ENCODE measurements at regions not wholly inside any gene's neighbourhood (a gene's known extent, or its start where the extent isn't known, plus 50 kb on each side); places are given as distances from the start of the nearest gene placed in this dataset.

- no peak for TF ChIP-seq HMGXB3 (CRISPR knock-in tag; IDR thresholded peaks at IDR 0.05; ENCODE audit: borderline replicate concordance)
- TF ChIP-seq, protein P1, sequence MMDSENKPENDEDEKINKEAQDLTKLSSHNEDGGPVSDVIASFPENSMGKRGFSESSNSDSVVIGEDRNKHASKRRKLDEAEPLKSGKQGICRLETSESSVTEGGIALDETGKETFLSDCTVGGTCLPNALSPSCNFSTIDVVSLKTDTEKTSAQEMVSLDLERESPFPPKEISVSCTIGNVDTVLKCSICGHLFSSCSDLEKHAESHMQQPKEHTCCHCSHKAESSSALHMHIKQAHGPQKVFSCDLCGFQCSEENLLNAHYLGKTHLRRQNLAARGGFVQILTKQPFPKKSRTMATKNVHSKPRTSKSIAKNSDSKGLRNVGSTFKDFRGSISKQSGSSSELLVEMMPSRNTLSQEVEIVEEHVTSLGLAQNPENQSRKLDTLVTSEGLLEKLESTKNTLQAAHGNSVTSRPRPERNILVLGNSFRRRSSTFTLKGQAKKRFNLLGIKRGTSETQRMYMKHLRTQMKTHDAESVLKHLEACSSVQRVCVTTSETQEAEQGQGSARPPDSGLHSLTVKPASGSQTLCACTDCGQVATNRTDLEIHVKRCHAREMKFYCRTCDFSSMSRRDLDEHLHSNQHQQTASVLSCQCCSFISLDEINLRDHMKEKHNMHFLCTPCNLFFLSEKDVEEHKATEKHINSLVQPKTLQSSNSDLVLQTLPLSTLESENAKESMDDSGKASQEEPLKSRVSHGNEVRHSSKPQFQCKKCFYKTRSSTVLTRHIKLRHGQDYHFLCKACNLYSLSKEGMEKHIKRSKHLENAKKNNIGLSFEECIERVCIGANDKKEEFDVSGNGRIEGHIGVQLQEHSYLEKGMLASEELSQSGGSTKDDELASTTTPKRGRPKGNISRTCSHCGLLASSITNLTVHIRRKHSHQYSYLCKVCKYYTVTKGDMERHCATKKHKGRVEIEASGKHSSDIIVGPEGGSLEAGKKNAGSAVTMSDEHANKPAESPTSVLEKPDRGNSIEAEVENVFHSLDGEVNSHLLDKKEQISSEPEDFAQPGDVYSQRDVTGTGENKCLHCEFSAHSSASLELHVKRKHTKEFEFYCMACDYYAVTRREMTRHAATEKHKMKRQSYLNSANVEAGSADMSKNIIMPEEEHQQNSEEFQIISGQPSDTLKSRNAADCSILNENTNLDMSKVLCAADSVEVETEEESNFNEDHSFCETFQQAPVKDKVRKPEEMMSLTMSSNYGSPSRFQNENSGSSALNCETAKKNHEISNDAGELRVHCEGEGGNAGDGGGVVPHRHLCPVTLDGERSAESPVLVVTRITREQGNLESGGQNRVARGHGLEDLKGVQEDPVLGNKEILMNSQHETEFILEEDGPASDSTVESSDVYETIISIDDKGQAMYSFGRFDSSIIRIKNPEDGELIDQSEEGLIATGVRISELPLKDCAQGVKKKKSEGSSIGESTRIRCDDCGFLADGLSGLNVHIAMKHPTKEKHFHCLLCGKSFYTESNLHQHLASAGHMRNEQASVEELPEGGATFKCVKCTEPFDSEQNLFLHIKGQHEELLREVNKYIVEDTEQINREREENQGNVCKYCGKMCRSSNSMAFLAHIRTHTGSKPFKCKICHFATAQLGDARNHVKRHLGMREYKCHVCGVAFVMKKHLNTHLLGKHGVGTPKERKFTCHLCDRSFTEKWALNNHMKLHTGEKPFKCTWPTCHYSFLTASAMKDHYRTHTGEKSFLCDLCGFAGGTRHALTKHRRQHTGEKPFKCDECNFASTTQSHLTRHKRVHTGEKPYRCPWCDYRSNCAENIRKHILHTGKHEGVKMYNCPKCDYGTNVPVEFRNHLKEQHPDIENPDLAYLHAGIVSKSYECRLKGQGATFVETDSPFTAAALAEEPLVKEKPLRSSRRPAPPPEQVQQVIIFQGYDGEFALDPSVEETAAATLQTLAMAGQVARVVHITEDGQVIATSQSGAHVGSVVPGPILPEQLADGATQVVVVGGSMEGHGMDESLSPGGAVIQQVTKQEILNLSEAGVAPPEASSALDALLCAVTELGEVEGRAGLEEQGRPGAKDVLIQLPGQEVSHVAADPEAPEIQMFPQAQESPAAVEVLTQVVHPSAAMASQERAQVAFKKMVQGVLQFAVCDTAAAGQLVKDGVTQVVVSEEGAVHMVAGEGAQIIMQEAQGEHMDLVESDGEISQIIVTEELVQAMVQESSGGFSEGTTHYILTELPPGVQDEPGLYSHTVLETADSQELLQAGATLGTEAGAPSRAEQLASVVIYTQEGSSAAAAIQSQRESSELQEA (CRISPR knock-in tag; IDR thresholded peaks at IDR 0.05; ENCODE audit: not compliant biosample characterization), result no peak
- no peak for TF ChIP-seq CENPX (CRISPR knock-in tag; IDR thresholded peaks at IDR 0.05)
- TF ChIP-seq ZNF556 (CRISPR knock-in tag; IDR thresholded peaks at IDR 0.05; ENCODE audit: borderline replicate concordance), result no peak
Measured at GRCh38 chr11:38182126-38182866, 1584.3 kb upstream of the RAG2 start (continued).

All from HepG2 (cell line).